GM12891 (cell line): ENCODE measurements at regions not wholly inside any gene's neighbourhood (a gene's known extent, or its start where the extent isn't known, plus 50 kb on each side); places are given as distances from the start of the nearest gene placed in this dataset.

Experiments used
- DNase-seq: peaks from one replicate; pipeline ENCODE4 v3.0.0; 2011; ENCODE audit warnings: low spot score; ENCODE audit not compliant: insufficient read length
- FAIRE-seq: peaks from 2 replicates; lab custom pipeline; 2011; peaks lifted over from hg19 to GRCh38; lab: Jason Lieb, UNC
- PAX5 ChIP-seq: IDR thresholded peaks from 2 replicates; pipeline ENCODE4 v1.6.1; 2011; ENCODE audit warnings: low read length, moderate library complexity, mild to moderate bottlenecking; ENCODE audit not compliant: insufficient read depth, severe bottlenecking
- POLR2A ChIP-seq: IDR thresholded peaks from 2 replicates; pipeline ENCODE4 v1.6.1; 2011; ENCODE audit warnings: low read depth, low read length, control low read depth
- POLR2AphosphoS5 ChIP-seq: IDR thresholded peaks from 2 replicates; pipeline ENCODE4 v1.6.1; 2011; ENCODE audit warnings: low read depth, low read length, control low read depth
- POU2F2 ChIP-seq: IDR thresholded peaks from 2 replicates; pipeline ENCODE4 v1.6.1; 2011; ENCODE audit warnings: low read depth, mild to moderate bottlenecking, control low read depth, low read length, moderate library complexity
- SPI1 ChIP-seq: IDR thresholded peaks from 2 replicates; pipeline ENCODE4 v1.6.1; 2011; ENCODE audit warnings: low read depth, low read length, control low read depth
- TAF1 ChIP-seq: IDR thresholded peaks from 2 replicates; pipeline ENCODE4 v1.6.1; 2011; ENCODE audit warnings: low read depth, low read length, control low read depth

DNA sequence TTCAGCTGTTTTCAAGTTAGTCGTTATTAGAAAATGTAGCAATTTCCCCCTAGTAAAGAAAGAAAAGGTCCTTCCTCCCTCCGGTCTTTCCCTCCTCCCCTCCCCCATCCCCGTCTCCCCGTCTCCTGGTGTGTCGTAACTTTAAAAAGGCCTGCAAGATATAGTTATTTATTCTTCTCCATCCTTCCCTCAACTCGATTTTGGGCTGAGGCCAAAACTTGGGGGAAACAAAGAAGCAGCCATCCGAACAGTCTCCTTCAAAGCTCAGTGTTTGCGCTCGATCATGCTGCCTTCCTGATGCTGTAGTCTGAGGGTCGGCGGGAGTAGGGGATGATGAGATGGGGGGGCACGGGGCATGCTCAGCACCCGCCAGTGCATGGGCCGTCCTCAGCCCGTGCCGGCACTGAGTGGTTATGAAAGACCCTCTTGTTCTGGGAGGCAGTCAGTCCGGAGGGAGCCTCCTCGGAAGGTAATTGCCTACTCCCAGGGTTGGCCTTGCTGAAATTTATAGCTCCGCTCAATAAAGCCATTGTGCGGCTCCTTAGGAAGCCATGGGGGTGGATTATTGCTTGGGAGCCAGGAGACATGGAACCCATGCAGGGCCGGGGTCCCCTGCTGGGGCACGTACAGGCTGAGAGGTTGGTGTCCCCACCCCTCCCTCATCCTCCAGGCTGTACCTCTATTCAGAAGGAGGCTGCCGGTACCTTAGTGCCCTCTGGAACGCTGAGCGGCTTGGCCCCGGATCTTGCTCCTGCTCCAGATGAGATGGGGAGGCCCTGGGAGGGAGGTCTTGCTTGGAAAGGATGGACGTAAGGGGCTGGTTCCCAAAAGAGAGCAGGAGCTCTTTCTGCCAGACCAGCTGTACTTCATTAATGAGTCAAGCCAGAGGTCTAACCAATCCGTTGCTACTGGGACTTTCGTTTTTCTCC is 212.7 kb upstream of the CADM1 start:
- no peak for FAIRE-seq

DNA sequence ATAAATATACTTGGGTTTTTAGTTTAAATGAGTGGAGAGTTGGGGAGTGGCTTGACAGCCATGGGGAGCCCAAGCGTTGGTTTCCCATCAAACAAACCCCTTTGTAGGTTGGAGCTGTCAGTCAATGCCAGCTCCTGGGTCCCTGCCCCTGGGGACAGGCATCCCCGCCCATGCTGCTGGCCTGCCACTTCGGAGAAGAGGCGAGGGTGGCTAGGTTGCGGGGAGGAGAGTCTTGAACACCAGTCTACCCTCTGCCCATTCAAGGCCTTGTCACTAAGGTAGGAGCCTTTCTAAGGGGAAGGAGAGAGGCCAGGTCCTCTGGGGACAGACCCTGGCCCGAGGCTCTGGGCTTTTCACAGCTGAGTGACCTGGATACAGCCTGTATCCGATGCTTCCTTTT is 211.9 kb upstream of the CADM1 start:
- DNase-seq (no peak), FAIRE-seq (no peak)
- TF ChIP-seq POU2F2 = no peak
- TF ChIP-seq TAF1 = no peak
- TF ChIP-seq POLR2AphosphoS5 = no peak

More for the DNA sequence above, 212.7 kb upstream of the CADM1 start:
- TF ChIP-seq POU2F2 = no peak
- TF ChIP-seq TAF1 = no peak
- no peak for TF ChIP-seq POLR2A
- no peak for TF ChIP-seq PAX5
- TF ChIP-seq SPI1 = no peak
- no peak for TF ChIP-seq POLR2AphosphoS5
- no peak for DNase-seq

DNA sequence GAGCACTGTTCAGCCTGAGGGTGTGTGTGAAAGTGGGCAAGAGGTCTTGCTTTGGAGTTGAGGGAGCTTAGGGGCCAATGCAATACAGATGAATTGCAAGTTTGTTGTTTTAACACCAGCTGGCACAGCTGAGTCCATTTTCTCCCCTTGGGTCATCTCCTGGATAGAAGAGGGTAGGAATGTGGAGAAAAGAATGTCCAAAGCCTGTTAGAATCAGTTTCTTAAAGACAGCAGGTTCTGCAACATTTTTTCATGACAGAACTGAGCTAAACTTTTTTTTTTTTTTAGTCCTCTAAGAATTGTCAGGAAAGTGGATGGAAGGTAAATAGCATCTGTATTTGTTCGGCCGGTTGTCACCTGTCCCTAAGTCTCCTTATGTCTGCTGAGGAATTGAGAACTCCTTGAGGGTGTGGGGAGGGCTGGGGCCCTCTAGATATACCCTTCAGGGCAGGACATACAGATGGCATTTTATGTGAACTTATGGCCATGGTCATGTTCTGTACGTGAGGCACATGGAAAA is 211.1 kb upstream of the CADM1 start:
- FAIRE-seq = no peak
- TF ChIP-seq POLR2AphosphoS5 (no peak), SPI1 (no peak), POU2F2 (no peak), PAX5 (no peak), POLR2A (no peak), TAF1 (no peak)

DNA sequence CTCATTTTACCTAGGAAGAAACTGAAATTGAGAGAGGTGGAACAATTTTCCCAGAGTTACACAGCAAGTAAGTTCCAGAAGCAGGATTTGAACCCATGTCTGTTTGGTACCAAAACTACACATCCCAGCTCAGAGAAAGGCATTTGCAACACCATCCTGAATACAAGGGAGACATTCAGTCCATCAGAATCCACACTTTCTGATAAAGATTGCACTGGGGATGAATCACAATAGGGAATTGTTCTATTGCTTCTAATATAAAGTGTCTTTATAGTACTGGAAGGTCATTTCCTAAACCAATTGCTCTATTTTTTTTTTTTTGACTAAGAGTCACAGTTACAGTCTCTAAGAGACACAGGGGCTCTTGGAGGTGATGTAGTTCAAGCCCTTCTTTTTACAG is 208.1 kb upstream of the CADM1 start:
- FAIRE-seq (no peak), DNase-seq (no peak)
- TF ChIP-seq POU2F2 (no peak), SPI1 (no peak), TAF1 (no peak), POLR2AphosphoS5 (no peak), PAX5 (no peak), POLR2A (no peak)

More for the DNA sequence above, 211.1 kb upstream of the CADM1 start:
- no peak for DNase-seq

DNA sequence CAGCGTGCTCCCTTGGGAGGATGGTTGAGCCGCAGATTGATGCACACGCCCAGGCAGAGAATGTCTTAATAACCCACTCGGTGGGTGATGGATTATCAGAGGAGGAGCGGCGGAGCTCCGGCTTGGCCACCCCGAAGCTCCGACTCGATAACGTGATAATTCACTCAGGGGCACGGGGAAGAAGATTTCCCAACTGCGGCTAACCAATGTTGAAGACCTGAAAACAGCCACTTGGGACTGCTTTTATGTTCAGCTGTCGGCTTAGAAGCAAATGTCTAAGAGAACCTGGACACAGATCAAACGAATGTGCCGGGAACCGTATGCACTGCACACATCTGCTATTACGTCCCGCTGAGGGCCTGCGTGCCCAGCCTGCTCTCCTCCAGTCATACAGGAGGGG is 206.8 kb upstream of the CADM1 start:
- DNase-seq (no peak), FAIRE-seq (no peak)
- no peak for TF ChIP-seq POLR2AphosphoS5
- TF ChIP-seq POLR2A = no peak

DNA sequence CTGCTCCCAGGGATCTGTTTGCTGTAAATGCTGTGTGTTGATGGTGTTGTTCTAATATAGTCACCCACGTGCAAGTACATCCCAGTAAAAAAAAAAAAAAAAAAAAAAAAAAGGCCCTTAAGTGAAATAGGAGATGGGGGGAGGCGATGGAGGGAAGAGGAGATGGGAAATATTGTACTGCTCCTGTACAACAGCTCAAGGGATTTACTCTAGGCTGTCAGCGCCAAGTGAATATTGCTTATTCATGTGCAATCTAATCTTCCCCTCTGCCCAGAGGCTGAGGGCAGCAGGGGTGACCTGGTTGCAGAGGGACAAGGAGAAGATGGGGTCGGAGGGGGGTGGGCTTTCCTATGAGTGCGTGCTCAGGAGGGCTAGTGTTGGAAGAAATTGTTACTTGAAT is 206.2 kb upstream of the CADM1 start:
- DNase-seq = no peak
- FAIRE-seq = no peak
- TF ChIP-seq SPI1 = no peak

DNA sequence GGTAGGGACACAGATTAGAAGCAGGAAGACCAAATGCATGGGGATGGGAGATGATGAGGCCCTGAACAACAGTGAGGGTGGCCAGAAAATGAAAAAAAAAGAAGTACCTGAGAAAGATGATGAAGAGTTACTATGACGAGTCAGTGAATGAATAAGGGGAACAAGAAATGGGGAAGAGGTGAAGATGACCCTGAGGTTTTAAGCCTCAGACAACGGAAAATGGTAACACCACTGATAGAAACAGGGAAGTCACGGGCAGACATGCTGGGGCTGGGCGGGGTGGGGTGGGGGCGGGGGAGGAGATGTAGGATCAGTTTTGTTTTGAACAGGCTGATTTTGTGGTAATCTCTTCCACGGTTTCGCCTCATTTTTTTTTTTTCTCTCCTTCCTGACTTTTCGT is 205.1 kb upstream of the CADM1 start:
- DNase-seq = no peak
- no peak for FAIRE-seq
- TF ChIP-seq POLR2AphosphoS5 = no peak
- TF ChIP-seq SPI1 = peak; percentile 56; the same call in 1 of the 2 replicates

DNA sequence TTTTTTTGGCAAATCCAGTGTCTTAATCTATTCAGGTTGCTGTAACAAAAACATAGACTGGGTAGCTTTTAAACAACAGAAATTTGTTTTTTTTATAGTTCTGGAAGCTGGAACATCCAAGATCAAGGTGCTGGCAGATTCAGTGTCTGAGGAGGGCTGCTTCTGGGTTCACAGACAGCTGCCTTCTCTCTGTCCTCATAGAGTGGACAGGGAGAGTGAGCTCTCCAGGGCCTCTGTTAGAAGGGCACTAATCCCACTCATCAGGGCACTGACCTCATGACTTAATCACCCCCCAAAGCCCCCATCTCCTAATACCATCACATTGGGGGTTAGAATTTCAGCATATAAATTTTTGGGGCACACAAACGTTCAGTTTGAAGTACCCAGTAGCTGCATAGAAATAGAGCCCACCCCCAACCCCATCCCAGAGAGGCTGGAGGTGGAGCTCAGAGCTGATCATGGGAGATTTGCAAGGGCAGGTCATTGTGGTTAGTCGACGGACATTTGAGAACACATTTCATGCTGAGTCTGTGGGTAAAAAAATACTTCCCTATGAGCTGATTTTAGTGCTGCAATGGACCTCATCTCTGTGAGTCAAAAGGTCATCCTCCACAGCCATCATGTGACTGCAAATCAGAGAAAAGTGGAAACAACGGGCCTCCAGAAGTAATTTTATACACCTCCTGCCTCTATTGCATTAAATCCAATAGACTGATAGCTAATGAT is 203.1 kb upstream of the CADM1 start:
- no peak for DNase-seq
- TF ChIP-seq PAX5 (no peak), POU2F2 (no peak), POLR2A (no peak), TAF1 (no peak), POLR2AphosphoS5 (no peak), SPI1 (no peak)
- no peak for FAIRE-seq

DNA sequence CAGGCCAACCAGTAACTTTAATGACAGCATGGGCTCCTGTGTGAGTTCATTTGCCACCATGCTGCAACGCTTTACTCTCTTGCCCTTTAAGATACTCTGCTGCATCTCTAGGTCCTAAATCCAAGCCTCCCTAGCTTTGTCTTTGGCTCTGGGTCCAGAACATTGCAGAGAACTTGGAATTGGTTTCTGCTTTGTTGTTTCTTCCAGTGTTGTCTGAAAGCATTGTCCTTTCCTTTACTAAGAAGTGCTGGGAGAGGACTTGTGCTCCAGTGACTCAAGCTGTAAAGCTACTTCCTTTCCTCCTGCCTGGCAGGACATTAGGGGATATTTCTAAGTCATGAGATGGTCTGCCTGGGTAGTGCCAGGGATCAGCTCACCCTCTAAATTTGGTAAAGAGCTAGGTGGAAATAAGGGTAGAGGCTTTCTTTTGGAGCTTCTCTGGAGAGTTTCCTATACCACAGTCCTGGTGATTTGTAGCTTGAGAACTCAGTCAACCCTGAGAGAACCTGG is 202.5 kb upstream of the CADM1 start:
- TF ChIP-seq POLR2A = no peak
- TF ChIP-seq PAX5 = no peak
- no peak for TF ChIP-seq POLR2AphosphoS5
- TF ChIP-seq POU2F2 = no peak
- no peak for TF ChIP-seq TAF1
- no peak for TF ChIP-seq SPI1
- DNase-seq (no peak), FAIRE-seq (no peak)

DNA sequence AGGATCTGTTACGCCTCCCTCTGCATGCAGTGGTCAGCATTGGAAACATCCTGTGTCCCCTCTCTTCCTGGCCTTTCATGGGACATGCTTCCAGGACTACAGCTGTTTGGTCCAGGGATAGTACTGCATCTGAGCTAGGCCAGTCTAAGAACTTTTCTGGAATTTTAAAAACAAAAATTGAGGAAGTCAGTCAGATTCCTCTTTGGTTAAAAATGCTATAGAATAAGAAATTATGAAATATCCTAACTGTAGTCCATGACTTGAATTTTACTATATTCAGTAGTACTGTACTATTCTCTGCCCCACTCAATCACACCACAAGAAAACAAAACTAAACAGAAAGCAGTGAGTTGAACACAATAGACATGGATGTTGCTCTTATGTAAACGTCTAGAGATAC is 201.0 kb upstream of the CADM1 start:
- FAIRE-seq (no peak), DNase-seq (no peak)
- TF ChIP-seq POLR2A = no peak
- no peak for TF ChIP-seq SPI1
- no peak for TF ChIP-seq POLR2AphosphoS5
- TF ChIP-seq TAF1 = no peak
- no peak for TF ChIP-seq PAX5
- TF ChIP-seq POU2F2 = no peak
